ENCODE measurements at regions not wholly inside any gene's neighbourhood (a gene's known extent, or its start where the extent isn't known, plus 50 kb on each side); places are given as distances from the start of the nearest gene placed in this dataset.

DNA sequence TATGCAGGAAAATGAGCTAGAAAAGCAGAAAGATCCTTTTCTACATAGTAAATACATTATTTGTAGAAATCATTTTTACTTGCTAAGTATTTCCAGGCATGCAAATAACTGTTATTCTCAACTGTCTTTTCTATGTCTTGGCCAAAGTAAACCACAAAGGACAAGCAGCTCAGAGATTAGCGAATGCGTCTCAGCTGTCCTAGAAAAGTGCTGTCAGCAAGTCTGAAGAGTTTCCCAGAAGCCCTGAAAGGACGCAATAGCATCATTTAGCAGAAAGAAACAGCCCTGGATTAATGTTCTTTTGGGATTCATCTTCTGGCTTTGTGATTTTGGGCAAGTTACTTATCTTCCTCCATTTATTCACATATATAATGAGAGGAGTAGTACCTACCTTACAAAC, 100.3 kb downstream of the ZIC1 start:
- TF ChIP-seq, protein P1, sequence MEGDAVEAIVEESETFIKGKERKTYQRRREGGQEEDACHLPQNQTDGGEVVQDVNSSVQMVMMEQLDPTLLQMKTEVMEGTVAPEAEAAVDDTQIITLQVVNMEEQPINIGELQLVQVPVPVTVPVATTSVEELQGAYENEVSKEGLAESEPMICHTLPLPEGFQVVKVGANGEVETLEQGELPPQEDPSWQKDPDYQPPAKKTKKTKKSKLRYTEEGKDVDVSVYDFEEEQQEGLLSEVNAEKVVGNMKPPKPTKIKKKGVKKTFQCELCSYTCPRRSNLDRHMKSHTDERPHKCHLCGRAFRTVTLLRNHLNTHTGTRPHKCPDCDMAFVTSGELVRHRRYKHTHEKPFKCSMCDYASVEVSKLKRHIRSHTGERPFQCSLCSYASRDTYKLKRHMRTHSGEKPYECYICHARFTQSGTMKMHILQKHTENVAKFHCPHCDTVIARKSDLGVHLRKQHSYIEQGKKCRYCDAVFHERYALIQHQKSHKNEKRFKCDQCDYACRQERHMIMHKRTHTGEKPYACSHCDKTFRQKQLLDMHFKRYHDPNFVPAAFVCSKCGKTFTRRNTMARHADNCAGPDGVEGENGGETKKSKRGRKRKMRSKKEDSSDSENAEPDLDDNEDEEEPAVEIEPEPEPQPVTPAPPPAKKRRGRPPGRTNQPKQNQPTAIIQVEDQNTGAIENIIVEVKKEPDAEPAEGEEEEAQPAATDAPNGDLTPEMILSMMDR (conservative IDR thresholded peaks at IDR 0.05; ENCODE audit: low read depth in 2 of 2), result no peak
- TF ChIP-seq POLR2AphosphoS5 (IDR thresholded peaks at IDR 0.05; ENCODE audit: low read depth) (no peak), EZH2phosphoT487 (IDR thresholded peaks at IDR 0.05; ENCODE audit: unreplicated experiment) (no peak), EZH2 (IDR thresholded peaks at IDR 0.05; ENCODE audit: low read depth, unreplicated experiment) (no peak), STAT1 (IDR thresholded peaks at IDR 0.05; ENCODE audit: unreplicated experiment) (no peak), ZNF114 (CRISPR knock-in tag; IDR thresholded peaks at IDR 0.05) (no peak), JUNB (IDR thresholded peaks at IDR 0.05; ENCODE audit: unreplicated experiment) (no peak)
- TF ChIP-seq, protein P2, sequence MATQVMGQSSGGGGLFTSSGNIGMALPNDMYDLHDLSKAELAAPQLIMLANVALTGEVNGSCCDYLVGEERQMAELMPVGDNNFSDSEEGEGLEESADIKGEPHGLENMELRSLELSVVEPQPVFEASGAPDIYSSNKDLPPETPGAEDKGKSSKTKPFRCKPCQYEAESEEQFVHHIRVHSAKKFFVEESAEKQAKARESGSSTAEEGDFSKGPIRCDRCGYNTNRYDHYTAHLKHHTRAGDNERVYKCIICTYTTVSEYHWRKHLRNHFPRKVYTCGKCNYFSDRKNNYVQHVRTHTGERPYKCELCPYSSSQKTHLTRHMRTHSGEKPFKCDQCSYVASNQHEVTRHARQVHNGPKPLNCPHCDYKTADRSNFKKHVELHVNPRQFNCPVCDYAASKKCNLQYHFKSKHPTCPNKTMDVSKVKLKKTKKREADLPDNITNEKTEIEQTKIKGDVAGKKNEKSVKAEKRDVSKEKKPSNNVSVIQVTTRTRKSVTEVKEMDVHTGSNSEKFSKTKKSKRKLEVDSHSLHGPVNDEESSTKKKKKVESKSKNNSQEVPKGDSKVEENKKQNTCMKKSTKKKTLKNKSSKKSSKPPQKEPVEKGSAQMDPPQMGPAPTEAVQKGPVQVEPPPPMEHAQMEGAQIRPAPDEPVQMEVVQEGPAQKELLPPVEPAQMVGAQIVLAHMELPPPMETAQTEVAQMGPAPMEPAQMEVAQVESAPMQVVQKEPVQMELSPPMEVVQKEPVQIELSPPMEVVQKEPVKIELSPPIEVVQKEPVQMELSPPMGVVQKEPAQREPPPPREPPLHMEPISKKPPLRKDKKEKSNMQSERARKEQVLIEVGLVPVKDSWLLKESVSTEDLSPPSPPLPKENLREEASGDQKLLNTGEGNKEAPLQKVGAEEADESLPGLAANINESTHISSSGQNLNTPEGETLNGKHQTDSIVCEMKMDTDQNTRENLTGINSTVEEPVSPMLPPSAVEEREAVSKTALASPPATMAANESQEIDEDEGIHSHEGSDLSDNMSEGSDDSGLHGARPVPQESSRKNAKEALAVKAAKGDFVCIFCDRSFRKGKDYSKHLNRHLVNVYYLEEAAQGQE (IDR thresholded peaks at IDR 0.05; ENCODE audit: unreplicated experiment), result no peak
- TF ChIP-seq, protein P3, sequence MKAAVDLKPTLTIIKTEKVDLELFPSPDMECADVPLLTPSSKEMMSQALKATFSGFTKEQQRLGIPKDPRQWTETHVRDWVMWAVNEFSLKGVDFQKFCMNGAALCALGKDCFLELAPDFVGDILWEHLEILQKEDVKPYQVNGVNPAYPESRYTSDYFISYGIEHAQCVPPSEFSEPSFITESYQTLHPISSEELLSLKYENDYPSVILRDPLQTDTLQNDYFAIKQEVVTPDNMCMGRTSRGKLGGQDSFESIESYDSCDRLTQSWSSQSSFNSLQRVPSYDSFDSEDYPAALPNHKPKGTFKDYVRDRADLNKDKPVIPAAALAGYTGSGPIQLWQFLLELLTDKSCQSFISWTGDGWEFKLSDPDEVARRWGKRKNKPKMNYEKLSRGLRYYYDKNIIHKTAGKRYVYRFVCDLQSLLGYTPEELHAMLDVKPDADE (IDR thresholded peaks at IDR 0.05), result no peak
- TF ChIP-seq, protein P4, sequence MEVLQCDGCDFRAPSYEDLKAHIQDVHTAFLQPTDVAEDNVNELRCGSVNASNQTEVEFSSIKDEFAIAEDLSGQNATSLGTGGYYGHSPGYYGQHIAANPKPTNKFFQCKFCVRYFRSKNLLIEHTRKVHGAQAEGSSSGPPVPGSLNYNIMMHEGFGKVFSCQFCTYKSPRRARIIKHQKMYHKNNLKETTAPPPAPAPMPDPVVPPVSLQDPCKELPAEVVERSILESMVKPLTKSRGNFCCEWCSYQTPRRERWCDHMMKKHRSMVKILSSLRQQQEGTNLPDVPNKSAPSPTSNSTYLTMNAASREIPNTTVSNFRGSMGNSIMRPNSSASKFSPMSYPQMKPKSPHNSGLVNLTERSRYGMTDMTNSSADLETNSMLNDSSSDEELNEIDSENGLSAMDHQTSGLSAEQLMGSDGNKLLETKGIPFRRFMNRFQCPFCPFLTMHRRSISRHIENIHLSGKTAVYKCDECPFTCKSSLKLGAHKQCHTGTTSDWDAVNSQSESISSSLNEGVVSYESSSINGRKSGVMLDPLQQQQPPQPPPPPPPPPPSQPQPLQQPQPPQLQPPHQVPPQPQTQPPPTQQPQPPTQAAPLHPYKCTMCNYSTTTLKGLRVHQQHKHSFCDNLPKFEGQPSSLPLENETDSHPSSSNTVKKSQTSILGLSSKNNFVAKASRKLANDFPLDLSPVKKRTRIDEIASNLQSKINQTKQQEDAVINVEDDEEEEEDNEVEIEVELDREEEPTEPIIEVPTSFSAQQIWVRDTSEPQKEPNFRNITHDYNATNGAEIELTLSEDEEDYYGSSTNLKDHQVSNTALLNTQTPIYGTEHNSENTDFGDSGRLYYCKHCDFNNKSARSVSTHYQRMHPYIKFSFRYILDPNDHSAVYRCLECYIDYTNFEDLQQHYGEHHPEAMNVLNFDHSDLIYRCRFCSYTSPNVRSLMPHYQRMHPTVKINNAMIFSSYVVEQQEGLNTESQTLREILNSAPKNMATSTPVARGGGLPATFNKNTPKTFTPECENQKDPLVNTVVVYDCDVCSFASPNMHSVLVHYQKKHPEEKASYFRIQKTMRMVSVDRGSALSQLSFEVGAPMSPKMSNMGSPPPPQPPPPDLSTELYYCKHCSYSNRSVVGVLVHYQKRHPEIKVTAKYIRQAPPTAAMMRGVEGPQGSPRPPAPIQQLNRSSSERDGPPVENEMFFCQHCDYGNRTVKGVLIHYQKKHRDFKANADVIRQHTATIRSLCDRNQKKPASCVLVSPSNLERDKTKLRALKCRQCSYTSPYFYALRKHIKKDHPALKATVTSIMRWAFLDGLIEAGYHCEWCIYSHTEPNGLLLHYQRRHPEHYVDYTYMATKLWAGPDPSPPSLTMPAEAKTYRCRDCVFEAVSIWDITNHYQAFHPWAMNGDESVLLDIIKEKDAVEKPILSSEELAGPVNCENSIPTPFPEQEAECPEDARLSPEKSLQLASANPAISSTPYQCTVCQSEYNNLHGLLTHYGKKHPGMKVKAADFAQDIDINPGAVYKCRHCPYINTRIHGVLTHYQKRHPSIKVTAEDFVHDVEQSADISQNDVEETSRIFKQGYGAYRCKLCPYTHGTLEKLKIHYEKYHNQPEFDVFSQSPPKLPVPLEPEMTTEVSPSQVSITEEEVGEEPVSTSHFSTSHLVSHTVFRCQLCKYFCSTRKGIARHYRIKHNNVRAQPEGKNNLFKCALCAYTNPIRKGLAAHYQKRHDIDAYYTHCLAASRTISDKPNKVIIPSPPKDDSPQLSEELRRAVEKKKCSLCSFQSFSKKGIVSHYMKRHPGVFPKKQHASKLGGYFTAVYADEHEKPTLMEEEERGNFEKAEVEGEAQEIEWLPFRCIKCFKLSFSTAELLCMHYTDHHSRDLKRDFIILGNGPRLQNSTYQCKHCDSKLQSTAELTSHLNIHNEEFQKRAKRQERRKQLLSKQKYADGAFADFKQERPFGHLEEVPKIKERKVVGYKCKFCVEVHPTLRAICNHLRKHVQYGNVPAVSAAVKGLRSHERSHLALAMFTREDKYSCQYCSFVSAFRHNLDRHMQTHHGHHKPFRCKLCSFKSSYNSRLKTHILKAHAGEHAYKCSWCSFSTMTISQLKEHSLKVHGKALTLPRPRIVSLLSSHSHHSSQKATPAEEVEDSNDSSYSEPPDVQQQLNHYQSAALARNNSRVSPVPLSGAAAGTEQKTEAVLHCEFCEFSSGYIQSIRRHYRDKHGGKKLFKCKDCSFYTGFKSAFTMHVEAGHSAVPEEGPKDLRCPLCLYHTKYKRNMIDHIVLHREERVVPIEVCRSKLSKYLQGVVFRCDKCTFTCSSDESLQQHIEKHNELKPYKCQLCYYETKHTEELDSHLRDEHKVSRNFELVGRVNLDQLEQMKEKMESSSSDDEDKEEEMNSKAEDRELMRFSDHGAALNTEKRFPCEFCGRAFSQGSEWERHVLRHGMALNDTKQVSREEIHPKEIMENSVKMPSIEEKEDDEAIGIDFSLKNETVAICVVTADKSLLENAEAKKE (CRISPR knock-in tag; IDR thresholded peaks at IDR 0.05), result no peak

All from GM23338 (cell line).